ENCODE measurements at regions not wholly inside any gene's neighbourhood (a gene's known extent, or its start where the extent isn't known, plus 50 kb on each side); places are given as distances from the start of the nearest gene placed in this dataset.

DNA sequence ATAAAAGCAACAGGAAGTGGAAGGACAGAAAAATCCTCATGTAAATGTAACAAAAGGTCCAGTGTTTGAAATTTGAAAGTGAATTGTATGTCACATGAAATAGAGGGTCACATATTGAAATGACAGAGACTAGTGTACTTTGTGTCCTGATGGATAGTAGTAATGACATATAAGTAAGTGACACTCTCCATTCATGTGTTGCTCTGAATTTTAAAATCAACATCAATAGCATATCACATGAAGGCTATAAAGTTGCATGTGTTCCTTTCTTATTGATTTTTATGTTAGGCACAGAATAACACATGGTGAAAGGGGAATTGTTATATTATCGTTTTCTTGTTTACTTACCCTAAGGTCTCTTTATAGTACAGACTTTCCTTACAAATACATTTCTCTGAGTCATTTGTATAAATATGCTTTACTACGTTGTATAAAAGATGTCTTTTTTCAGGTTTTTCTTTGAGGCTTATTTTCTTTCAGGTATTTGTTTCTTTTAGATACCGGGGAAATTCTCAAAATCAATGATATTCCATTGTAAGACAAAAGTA, 104.6 kb upstream of the CACNA2D1 start:
- no peak for TF ChIP-seq EZH2phosphoT487 (conservative IDR thresholded peaks at IDR 0.05; ENCODE audit: low read length)
- TF ChIP-seq, protein P1, sequence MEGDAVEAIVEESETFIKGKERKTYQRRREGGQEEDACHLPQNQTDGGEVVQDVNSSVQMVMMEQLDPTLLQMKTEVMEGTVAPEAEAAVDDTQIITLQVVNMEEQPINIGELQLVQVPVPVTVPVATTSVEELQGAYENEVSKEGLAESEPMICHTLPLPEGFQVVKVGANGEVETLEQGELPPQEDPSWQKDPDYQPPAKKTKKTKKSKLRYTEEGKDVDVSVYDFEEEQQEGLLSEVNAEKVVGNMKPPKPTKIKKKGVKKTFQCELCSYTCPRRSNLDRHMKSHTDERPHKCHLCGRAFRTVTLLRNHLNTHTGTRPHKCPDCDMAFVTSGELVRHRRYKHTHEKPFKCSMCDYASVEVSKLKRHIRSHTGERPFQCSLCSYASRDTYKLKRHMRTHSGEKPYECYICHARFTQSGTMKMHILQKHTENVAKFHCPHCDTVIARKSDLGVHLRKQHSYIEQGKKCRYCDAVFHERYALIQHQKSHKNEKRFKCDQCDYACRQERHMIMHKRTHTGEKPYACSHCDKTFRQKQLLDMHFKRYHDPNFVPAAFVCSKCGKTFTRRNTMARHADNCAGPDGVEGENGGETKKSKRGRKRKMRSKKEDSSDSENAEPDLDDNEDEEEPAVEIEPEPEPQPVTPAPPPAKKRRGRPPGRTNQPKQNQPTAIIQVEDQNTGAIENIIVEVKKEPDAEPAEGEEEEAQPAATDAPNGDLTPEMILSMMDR (IDR thresholded peaks at IDR 0.05; ENCODE audit: insufficient read depth, low read length, poor library complexity, severe bottlenecking) = no peak
- Histone ChIP-seq H3K4me2 (ENCODE audit: low read depth, low read length, poor library complexity, severe bottlenecking) (no peak overlapping the region), H3K9ac (ENCODE audit: low read length) (no peak overlapping the region), H3K9me3 (ENCODE audit: insufficient read depth, low read length) (no peaks in the 10 kb centered on the region), H3F3A (ENCODE audit: insufficient read depth) (no peaks in the 10 kb centered on the region), H3K27ac (ENCODE audit: low read depth, low read length) (no peak overlapping the region), H3K36me3 (ENCODE audit: low read length) (no peaks in the 10 kb centered on the region), H3K9me2 (replicated peaks; ENCODE audit: insufficient read depth, low read length) (no peaks in the 10 kb centered on the region), H3K4me3 (ENCODE audit: insufficient read depth, low read length, poor library complexity, severe bottlenecking) (no peak overlapping the region), H2AFZ (ENCODE audit: low read depth, low read length, severe bottlenecking) (no peak overlapping the region), H3K79me2 (ENCODE audit: insufficient read depth, low read length) (no peaks in the 10 kb centered on the region), H4K20me1 (ENCODE audit: low read depth, low read length) (no peaks in the 10 kb centered on the region), H3K27me3 (ENCODE audit: low read length) (no peaks in the 10 kb centered on the region)

DNA sequence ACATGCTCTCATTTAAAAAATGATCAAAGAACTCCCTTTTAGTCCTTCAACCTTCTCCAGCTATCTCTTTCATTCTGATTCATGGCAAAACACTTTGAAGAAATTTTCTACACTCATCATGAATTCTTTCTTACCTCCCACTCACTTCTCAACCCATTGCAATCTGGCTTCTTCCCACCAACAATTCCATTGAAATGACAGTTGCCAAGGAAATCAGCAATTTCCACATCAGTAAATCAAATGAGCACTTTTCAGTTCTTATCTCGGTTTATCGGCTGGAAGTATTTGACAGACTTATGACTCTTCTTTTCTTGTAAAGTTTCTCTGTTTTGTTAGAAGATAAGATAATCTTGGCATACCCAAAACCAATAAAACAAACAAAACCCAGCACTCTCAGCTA, 99.1 kb upstream of the CACNA2D1 start:
- no peaks in the 10 kb centered on the region for H3K79me2 ChIP-seq (ENCODE audit: insufficient read depth, low read length)
- TF ChIP-seq EZH2phosphoT487 (conservative IDR thresholded peaks at IDR 0.05; ENCODE audit: low read length) = no peak
- TF ChIP-seq, protein P1 (IDR thresholded peaks at IDR 0.05; ENCODE audit: insufficient read depth, low read length, poor library complexity, severe bottlenecking) = no peak
- no peak overlapping the region for H3K27ac ChIP-seq (ENCODE audit: low read depth, low read length)
- no peaks in the 10 kb centered on the region for H3K36me3 ChIP-seq (ENCODE audit: low read length)
- no peaks in the 10 kb centered on the region for H4K20me1 ChIP-seq (ENCODE audit: low read depth, low read length)
- no peak overlapping the region for H3K9ac ChIP-seq (ENCODE audit: low read length)
- no peaks in the 10 kb centered on the region for H3K9me2 ChIP-seq (replicated peaks; ENCODE audit: insufficient read depth, low read length)
- H3K4me3 ChIP-seq (ENCODE audit: insufficient read depth, low read length, poor library complexity, severe bottlenecking) = no peak overlapping the region
- H3F3A ChIP-seq (ENCODE audit: insufficient read depth) = no peaks in the 10 kb centered on the region
- no peaks in the 10 kb centered on the region for H3K9me3 ChIP-seq (ENCODE audit: insufficient read depth, low read length)
- no peaks in the 10 kb centered on the region for H3K27me3 ChIP-seq (ENCODE audit: low read length)
- H3K4me2 ChIP-seq (ENCODE audit: low read depth, low read length, poor library complexity, severe bottlenecking) = no peak overlapping the region
- no peak overlapping the region for H2AFZ ChIP-seq (ENCODE audit: low read depth, low read length, severe bottlenecking)

DNA sequence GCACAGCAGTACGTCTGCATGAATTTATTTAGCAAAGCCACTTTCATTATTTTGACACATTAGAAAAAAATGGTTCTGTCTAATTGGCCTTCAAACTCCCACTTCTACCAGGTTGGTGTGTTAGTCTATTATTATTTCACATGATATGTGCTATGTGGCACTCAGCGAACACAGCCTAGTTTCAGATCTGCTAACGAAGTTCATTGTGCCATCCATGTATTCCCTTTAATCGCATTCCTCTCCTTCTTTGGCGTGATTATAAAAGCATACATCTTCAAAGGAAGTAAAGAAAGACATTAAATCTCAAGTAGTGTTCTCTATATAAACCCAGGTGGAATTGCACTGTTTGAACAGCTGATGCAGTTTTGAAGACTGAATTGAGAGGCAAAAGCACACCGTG, 96.4 kb upstream of the CACNA2D1 start:
- Histone ChIP-seq H4K20me1 (ENCODE audit: low read depth, low read length) (no peaks in the 10 kb centered on the region), H2AFZ (ENCODE audit: low read depth, low read length, severe bottlenecking) (no peak overlapping the region), H3K36me3 (ENCODE audit: low read length) (no peaks in the 10 kb centered on the region)

More for the DNA sequence above, 96.4 kb upstream of the CACNA2D1 start:
- H3K9ac ChIP-seq (ENCODE audit: low read length) = no peak overlapping the region
- no peaks in the 10 kb centered on the region for H3F3A ChIP-seq (ENCODE audit: insufficient read depth)
- TF ChIP-seq EZH2phosphoT487 (conservative IDR thresholded peaks at IDR 0.05; ENCODE audit: low read length) = no peak
- TF ChIP-seq, protein P1 (IDR thresholded peaks at IDR 0.05; ENCODE audit: insufficient read depth, low read length, poor library complexity, severe bottlenecking) = no peak
- H3K4me3 ChIP-seq (ENCODE audit: insufficient read depth, low read length, poor library complexity, severe bottlenecking) = no peak overlapping the region
- H3K4me2 ChIP-seq (ENCODE audit: low read depth, low read length, poor library complexity, severe bottlenecking) = no peak overlapping the region
- no peaks in the 10 kb centered on the region for H3K27me3 ChIP-seq (ENCODE audit: low read length)
- no peaks in the 10 kb centered on the region for H3K9me2 ChIP-seq (replicated peaks; ENCODE audit: insufficient read depth, low read length)
- H3K79me2 ChIP-seq (ENCODE audit: insufficient read depth, low read length) = no peaks in the 10 kb centered on the region
- H3K27ac ChIP-seq (ENCODE audit: low read depth, low read length) = no peak overlapping the region
- no peaks in the 10 kb centered on the region for H3K9me3 ChIP-seq (ENCODE audit: insufficient read depth, low read length)
